NB4 (cell line): ENCODE measurements at regions not wholly inside any gene's neighbourhood (a gene's known extent, or its start where the extent isn't known, plus 50 kb on each side); places are given as distances from the start of the nearest gene placed in this dataset.

Source experiments
- DNase-seq: peaks from one replicate; pipeline ENCODE4 v3.0.0; 2010; ENCODE audit warnings: low read depth
- H3K4me3 ChIP-seq: one replicate; pipeline ENCODE4 v1.5.1; 2011; ENCODE audit warnings: mild to moderate bottlenecking, low read depth, low read length, moderate library complexity
- CTCF ChIP-seq: IDR thresholded peaks from one replicate; pipeline ENCODE4 v1.5.1; 2012; ENCODE audit warnings: low read depth, low read length
- MAX ChIP-seq: IDR thresholded peaks from 2 replicates; pipeline ENCODE4 v1.6.1; 2011; ENCODE audit warnings: low read depth, low read length
- MYC ChIP-seq: IDR thresholded peaks from 2 replicates; pipeline ENCODE4 v1.6.1; 2011; ENCODE audit warnings: low read depth, low read length
- POLR2A ChIP-seq: IDR thresholded peaks from 2 replicates; pipeline ENCODE4 v1.6.1; 2011; ENCODE audit warnings: mild to moderate bottlenecking; ENCODE audit not compliant: insufficient read length; ENCODE audit errors: extremely low read depth

GRCh38 chr20:39861381-39861780 lies 827.7 kb downstream of the MAFB start:
- TF ChIP-seq CTCF (no peak), POLR2A (no peak), MYC (no peak), MAX (no peak)
- no peak overlapping the region for H3K4me3 ChIP-seq
- DNase-seq = no peak

GRCh38 chr20:39857835-39858234 lies 831.2 kb downstream of the MAFB start:
- H3K4me3 ChIP-seq = no peak overlapping the region
- no peak for TF ChIP-seq MAX
- TF ChIP-seq POLR2A = no peak
- no peak for TF ChIP-seq CTCF
- TF ChIP-seq MYC = no peak
- DNase-seq = no peak

- TF ChIP-seq MYC (no peak), CTCF (no peak), POLR2A (no peak), MAX (no peak)
- no peak for DNase-seq
- H3K4me3 ChIP-seq = no peak overlapping the region
Observed at GRCh38 chr20:39857187-39857586, 831.8 kb downstream of the MAFB start.

- TF ChIP-seq MYC = no peak
- no peak for TF ChIP-seq CTCF
- no peak for DNase-seq
- H3K4me3 ChIP-seq = no peak overlapping the region
Observed at GRCh38 chr20:39855799-39856198, 833.2 kb downstream of the MAFB start.

GRCh38 chr20:39855056-39855455 lies 834.0 kb downstream of the MAFB start:
- TF ChIP-seq CTCF (no peak), POLR2A (no peak), MYC (no peak), MAX (no peak)
- no peak for DNase-seq
- no peak overlapping the region for H3K4me3 ChIP-seq

GRCh38 chr20:39853636-39854035 lies 835.4 kb downstream of the MAFB start:
- no peak for DNase-seq

More at GRCh38 chr20:39853636-39854035, 835.4 kb downstream of the MAFB start:
- no peak overlapping the region for H3K4me3 ChIP-seq
- no peak for TF ChIP-seq MAX
